Left cardiac atrium (tissue), 4 donors: ENCODE measurements at regions not wholly inside any gene's neighbourhood (a gene's known extent, or its start where the extent isn't known, plus 50 kb on each side); places are given as distances from the start of the nearest gene placed in this dataset.

Experiments
- ATAC-seq, 2 donors: fragments of 200-7000 bp; cut with Tn5 transposase; one replicate each; pipeline ENCODE4 v1.9.1; 2020; ENCODE audit warnings: mild to moderate bottlenecking in 2 of 2, moderate library complexity in 2 of 2
- DNase-seq: peaks from one replicate; pipeline ENCODE4 v3.0.0-alpha.2; 2020
- intact Hi-C, 2 donors: fragments of 100-400 bp; cut with DNase I; formaldehyde crosslinking; loops; one replicate each; pipeline versions ENCODE4 v1.14.1 to v1.15.1; 2022 to 2023
- donor health status: DM: no; HTN: yes; CAD: no.
- donor health status: DM: no; HTN: yes; CAD: no; lungs with severe emphysema.
- donor health status: DM: yes; HTN: yes; CAD: no.
- donor health status: Dilated cardiomyopathy.

DNA sequence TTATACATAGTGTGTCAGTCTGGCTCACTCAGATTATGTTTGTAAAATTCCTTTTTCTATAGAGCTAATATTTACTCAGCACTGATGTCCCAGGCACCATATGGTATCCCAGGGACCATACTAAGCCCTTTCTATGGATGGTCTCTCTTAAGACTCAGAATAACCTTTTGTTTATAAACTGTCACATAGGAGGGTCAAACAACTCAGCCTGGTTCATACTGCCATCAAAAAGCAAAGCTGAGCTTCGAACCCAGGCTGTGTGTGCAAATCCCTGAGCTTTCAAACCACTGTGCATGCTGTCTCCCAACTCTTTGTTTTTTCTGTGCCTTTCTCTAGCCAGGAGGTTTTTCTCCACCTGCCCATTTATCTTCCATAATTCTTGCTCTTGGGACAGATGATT, 135.6 kb upstream of the ARHGAP5 start:
- no peak for DNase-seq
- no peak for ATAC-seq
- intact Hi-C loops = no loop called here

DNA sequence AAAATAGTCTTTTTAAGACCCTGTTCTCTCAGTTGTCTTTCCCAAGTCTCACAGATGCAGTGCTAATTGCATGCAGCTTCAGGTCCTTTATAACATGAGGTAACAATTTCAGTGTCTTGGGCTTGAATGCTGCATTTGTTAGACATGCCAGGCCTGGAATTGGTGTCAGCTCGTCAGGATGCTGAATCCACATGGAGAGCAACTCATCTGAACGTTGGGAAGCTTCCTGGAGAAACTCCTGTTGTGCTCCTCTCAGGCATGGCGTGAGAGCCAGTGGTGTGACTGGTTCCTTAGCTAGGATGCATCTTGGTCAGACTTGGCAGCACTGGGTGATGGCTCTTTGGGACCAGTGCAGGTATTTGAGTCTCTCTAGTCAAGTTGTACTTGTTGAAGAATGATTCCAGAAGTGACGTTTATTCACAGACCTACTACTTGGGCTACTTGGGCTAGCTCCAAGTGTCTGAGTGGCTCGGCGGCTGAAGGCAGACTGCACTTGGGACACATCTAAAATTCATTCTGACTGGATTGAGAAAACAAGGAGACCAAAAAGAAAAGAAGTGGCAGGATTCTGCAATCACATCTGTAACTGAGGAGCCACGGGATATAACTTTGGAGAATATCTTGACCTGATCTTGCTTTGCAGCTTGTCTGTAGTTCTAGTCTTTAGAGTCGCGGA, 134.8 kb upstream of the ARHGAP5 start:
- ATAC-seq (no peak), DNase-seq (no peak)
- intact Hi-C loops = no loop called here

DNA sequence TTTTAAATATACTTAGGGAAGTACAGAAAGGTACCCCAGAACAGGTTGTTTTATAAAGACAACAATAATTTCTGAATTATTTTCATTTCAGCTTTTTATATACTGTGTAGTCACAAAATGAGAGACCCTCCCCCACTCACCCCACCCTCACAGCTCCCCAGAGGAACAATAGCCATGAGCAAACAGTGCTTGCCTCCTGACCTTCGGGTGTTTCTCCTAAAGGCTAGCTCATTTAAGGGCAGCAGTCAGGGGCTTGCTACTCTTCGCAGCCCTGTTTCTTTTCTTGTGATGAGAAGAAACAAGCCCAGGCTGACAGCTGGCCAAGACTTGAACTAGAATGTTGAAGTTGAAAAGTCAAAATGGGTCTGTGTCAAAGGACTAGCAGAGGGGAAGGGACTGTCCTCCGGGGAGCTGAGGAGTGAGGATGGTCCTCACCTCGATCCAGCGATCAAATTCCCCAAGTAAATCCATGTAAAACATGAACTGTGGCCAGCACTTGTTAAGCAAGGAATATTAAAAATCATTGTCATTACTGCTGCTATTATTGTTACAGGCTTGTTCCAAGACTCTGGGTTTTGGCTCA, 133.8 kb upstream of the ARHGAP5 start:
- DNase-seq = no peak
- no peak for ATAC-seq
- intact Hi-C loops = no loop called here

DNA sequence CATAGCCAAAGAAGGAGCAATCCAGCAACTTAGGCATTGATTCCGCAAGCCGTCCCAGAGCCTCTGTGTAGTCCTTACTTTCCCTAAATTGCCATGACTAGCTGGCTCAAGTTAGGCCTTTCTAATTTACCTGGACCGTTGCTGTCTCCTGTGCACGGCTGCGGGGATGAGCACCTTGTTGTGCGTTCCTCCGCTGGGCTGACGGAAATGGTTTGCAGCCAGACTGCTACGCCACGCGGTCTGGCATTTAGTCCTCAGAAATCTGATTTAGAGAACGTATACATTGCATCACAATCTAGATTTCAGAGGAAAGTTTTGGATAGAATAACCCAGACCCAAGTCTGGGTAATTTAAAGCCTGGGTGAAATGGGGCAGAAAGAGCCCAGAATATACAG, 133.2 kb upstream of the ARHGAP5 start:
- DNase-seq = no peak
- ATAC-seq = no peak
- intact Hi-C loops = no loop called here

DNA sequence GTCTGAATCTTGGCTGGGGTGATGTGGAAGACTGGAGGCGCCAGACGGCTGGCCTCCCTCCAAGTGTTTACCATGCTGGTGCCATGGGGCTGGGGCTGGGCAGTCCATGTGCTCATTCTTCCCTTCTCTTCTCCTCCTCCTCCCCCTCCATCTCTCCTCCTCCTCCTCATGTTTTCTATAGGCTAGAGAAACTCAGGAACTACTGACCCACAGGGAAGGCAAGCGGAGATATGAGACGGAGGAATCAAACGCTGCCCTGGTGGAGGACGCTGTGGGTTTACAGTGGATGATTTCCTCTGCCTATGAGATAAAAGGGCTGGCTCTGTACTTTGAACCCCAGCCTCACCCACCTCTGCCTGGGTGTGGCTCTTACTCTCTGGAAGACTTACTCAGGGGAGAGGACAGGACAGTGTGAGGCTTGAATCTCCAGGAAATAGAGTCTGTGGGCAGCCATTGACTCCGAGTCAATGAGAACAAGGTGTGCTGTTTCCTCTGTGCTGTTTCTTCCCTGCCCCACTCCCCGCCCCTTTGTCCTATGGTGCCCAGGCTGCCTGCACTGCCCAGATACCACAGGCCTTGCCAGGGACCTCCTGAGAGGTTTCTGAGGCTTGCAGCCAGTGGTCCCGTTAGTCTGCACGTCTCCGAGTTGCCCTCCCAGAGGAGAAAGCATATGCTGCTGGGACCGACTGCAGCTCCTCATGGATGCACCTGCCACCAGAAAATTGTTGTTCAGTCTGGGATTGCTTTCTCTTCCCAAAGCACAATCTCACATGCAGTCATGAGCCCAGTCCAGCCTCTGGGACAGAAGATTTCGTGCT, 132.6 kb upstream of the ARHGAP5 start:
- DNase-seq (no peak), ATAC-seq (no peak)
- intact Hi-C loops = no loop called here

DNA sequence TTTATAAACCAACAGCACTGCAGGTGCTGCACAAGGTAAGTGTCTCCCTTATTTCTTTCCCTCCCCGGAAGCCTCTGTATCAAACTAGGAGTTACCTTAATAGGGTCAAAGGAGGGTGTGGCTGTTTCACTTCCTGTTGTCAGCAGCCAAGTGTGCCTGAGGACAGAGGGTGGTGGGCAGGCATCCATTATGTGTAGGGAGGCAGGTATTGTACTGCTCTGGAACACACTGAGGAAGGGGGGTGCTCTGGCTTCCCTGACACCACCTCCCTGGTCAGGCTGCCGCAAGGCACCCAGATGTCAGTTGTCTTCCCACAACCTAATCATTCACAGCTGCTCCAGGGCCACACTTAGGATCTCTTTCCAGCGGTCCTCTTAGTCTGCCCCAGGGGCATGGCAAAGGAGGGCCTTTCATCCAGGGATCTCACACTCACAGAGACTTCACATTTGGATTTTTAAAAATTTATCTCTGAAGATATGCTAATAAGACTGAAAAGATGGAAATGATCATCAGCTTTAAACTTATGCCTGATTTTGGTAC, 132.0 kb upstream of the ARHGAP5 start:
- ATAC-seq (no peak), DNase-seq (no peak)
- intact Hi-C loops = no loop called here

DNA sequence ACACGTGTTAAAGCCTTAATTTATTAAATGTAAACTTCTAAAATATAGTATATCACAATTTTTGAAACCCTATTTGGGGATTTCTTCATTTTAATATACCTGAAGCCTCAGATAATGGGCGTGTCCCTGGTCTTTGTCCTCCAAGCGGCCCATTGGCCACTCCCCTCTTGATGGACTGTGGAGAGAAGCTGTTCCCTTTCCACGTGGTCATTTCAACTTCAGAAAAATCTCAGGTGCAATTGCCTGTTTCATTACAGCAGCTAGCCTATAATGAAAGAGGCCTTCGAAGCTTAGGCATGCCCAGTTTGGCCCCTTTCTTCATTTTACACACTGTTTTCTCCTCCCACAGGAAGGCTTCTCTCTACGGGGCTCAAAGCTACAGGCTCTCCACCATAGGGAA, 131.4 kb upstream of the ARHGAP5 start:
- ATAC-seq (no peak), DNase-seq (no peak)
- intact Hi-C loops = no loop called here

DNA sequence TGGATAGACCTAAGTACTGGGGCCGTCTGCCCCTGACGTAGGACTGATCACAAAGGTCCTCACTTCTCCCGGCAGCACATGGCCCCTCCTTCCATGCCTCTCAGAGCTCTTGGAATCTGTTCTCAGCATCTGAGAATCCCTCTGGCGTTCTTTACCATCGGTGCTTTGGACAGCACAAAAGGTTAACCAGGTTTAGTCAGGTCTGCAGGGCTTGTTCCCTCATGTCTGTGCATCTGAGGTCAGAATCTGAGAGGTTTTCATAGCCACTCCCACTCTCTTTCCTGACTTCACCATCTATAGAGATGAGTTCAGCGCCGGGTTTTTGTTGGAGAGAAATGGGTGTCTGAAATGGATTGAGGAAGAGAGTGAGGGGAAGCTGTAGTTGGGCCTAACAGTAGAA, 130.0 kb upstream of the ARHGAP5 start:
- DNase-seq = no peak
- no peak for ATAC-seq
- intact Hi-C loops = no loop called here

DNA sequence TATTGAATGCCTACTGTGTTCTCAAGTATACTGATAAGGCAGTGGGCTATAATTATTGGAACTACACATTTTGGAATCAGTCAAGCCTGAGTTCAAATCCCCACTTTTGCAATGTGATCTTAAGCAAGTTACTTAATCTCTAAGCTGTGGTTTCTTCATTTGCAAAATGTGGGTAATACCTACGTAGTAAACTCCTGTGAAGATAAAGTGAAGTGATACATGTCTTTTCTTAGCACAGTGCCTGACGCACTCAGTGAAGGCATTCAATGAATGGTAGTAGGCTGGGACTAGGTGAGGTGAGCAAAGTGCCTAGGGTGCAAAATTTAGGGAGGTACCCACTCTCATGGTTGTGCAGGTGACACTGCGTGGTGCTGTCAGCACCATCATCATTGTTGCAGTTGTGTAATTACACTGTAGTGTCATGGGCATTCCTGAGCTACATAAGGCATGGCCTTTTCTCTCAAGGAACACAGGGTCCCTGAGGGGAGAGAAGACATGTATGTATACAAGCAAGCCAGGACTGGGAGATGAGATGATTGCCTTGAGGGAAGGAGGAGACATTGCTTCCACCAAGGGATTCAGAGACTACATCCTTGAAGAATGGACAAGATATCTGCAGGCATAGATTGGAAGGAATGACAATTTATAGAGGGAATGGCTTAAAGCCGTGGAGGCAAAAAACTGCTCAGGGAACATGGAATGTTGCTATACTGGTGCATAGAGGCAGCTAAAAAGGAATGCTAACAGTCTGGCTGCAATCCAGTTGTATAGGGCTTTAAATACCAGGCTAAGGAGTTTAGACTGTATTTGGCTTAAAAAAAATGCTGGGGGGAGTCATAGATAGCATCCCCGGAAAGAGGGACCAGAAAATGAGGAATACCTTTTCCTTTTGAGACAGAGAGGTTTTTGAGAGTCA, 129.2 kb upstream of the ARHGAP5 start:
- intact Hi-C loops = no loop called here
- ATAC-seq (no peak), DNase-seq (no peak)

DNA sequence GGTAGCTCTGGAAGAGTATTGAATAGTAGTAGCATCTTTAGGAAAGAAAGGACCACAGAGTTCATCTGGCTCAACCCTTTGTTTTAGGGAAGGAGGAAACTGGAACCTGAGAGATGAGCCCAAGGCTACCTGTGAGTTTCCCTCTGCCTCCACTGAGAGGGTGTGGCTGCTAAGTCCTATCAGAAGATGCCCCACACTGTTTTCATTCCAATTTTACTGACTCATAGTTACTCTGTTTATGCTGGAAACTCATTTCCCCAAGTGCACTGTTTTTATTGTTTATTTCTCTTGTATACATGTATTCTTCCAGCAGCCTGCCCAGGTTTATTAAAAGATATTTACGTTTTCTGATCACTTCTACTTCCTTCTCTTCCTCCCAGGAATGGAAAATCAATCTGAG, 127.4 kb upstream of the ARHGAP5 start:
- intact Hi-C loops = no loop called here
- no peak for DNase-seq
- ATAC-seq = peak in 1 of 2 donors; percentile 54

DNA sequence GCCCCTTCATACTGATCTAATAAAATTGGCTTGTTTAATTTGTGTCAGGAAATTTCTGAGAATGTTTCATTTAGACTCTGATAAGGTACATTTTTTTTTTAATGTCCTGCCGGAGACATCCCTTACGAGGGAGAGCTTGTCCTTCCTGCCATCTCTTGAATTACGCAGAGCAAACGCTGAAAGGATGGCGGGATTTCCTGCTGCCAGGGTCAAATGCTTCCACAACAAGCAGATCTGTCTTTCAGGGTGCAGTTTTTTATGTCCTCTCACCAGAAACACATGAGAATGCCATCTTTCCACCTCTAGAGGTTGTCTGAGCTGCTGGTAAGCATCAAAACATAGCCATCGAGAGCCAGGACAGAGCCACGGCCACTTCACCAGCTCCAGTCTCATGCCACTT, 126.8 kb upstream of the ARHGAP5 start:
- no peak for DNase-seq
- intact Hi-C loops = no loop called here
- no peak for ATAC-seq

DNA sequence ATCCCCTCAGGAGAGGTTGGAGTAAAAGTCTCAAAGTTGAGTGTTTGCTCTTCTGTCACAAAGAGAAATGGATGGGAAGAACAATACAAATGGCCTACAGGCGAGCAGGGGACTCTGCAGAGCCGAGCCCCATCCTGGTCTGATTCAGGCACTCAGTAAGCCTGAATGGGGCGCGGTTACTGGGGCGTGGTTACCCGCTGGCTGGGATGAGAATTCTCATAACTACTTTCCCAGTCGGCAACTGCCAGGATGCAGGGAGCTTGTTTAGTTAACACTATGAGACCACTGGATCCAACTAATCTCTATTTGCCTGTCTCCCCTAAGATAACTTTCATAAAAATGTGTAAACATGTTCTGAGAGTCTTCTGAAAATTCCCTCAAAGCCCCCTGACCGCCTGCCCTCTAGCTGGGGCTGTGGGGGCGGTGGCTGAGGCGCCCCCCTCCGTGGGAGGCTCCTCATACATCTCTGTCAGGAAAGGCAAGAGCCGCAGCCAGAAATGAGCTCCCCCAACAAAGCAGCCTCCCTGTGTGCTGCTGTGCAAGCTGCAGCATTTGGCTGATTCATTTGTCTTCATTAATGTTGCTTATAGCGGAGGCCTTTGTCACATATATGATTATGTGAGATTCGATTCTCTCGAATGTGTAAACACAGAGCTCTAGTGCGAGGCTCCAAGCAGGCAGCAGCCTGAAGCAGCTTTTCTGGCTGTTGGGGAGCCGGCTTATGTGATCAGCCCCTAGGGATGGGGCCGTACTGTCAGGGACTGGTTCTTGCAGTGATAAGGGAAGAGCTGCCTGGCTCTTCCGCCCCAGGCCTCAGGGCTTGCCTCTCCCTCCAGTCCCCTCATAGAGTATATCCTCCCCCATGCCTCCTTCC, 126.1 kb upstream of the ARHGAP5 start:
- ATAC-seq (peak; percentile 87 to 94), DNase-seq (peak; percentile 74)
- intact Hi-C loops = no loop called here

DNA sequence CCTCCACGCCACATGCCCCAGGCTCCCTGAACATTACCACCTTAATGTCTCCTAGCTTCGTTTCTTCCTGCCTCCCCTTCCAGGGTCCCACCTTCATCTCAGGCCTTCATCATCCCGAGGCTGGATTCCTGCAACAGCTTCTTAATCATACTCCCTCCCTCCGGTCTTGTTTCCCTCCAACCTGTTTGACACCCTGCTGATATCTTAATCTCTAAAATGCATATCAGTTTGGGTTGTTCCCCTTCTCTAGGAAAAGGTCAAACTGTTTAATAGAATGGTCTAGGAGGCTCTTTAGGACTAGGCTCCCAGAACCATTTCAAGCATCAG, 125.5 kb upstream of the ARHGAP5 start:
- DNase-seq (no peak), ATAC-seq (no peak)
- intact Hi-C loops = no loop called here

DNA sequence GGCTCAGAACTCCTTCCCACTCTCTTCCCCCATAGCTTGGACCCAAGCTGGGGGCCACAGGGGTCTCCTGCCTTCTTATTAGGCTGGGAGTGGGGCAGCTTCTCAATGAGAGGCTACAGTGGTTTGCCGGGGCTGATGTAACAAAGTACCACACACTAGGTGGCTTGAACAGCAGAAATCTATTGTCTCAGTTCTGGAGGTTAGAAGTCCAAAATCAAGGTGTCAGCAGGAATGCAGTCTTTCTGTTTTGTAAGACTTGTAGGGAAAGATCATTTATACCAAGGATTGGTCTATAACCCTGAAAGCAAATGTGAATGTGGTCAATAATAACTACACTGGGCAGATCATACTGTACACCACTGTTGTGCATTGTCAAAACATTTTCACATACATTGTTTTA, 124.5 kb upstream of the ARHGAP5 start:
- ATAC-seq (no peak), DNase-seq (no peak)
- intact Hi-C loops = no loop called here

DNA sequence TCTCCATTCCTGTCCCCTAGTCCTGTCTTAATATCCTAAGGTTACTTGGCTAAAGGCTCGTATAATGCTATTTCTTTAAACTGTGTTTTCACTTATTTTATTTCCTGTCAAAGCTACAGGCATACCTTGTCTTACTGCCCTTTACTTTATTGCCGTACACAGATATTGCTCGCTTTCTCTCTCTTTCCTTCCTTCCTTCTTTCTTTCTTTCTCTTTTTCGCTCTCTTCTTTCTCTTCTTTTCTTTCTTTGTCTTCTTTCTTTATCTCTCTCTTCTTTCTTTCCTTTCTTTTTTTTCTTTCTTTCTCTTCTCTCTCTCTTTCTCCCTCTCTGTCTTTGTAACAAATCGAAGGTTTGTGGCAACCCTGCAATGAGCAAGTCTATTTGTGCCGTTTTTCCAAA, 123.9 kb upstream of the ARHGAP5 start:
- intact Hi-C loops = no loop called here
- ATAC-seq = no peak
- DNase-seq = no peak

DNA sequence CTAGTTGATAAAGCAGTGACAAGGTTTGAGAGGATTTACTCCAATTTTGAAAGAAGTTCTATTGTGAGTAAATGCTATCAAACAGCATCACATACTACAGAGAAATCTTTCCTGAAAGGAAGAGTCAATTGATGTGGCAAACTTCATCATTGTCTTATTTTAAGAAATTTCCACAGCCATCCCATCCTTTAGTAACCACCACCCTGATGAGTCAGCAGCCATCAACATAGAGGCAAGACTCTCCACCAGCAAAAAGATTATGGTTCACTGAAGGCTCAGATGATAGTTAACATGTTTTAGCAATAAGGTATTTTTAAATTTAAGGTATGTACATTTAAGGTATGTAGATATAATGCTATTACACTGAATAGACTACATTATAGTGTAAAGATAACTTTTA, 122.1 kb upstream of the ARHGAP5 start:
- intact Hi-C loops = no loop called here
- ATAC-seq (no peak), DNase-seq (no peak)

DNA sequence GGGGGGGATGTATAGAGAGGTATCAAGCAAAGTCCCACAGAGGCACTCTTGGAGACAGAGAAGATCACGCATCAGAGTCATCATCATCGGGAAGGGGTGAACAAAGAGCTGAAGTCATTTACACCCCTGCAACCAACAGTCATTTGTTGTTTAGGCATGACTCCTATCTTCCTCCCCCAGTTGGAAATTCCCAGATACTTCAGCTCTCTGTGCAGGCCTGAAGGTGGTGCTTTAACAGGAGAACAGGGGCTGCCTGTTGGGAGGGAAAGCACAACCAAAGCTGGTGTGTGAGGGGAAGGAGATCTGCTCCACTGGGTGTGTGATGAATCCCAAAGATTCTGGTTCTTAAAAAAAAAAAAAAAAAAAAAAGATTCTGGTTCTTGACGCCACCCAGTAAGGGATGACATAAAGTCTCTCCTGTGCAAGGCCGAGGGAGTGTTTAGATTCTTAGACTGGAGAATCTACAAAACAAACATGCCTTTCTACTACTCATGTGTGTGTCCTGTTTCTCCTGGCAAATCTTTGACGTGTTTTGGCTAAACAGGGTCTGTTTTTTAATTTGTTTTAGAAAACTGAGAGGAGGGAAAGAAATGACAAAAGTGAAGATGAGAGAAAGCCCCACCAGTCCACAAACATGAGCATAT, 121.0 kb upstream of the ARHGAP5 start:
- intact Hi-C loops = no loop called here
- ATAC-seq (peak in 1 of 2 donors; percentile 33), DNase-seq (no peak)

DNA sequence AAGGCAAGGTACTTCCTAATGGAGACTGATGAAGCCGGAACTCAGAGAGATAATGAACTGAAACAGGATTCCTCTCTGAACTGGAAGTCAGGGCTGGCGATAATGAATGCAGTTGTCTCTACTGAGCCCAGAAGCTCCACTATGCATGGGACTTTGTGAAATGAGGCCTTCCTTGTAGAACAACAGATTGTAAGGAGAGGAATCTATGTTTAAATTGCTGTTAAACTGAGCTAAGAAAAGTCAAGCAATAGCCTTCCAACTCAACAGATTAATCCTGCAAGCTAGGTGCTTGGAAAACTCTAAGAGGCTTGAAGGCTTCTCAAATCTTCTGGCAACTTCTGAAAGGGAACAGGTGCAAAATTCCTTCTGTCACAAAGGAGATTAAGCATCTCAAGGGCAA, 119.5 kb upstream of the ARHGAP5 start:
- intact Hi-C loops = no loop called here
- ATAC-seq = no peak

More for the DNA sequence above, 119.5 kb upstream of the ARHGAP5 start:
- DNase-seq = no peak
